SK-N-SH treated with all-trans-retinoic acid at 6 μM for 48 hours (cell line): ENCODE measurements at regions not wholly inside any gene's neighbourhood (a gene's known extent, or its start where the extent isn't known, plus 50 kb on each side); places are given as distances from the start of the nearest gene placed in this dataset.

Experiments
- ATAC-seq: fragments of 200-7000 bp; cut with Tn5 transposase; 3 replicates; pipeline ENCODE4 v1.9.1; 2020; ENCODE audit warnings: mild to moderate bottlenecking, moderate library complexity
- ARNTL ChIP-seq: fragments of 450-650 bp; formaldehyde crosslinking; IDR thresholded peaks from 2 replicates; pipeline ENCODE4 v1.5.0; 2020; ENCODE audit warnings: low read depth, mild to moderate bottlenecking, moderate library complexity, borderline replicate concordance
- CSDC2 ChIP-seq: fragments of 250-450 bp; sonication (Bioruptor Pico); IDR thresholded peaks from 2 replicates; pipeline ENCODE4 v1.5.0; 2020; ENCODE audit warnings: mild to moderate bottlenecking, moderate library complexity
- ESRRG ChIP-seq: fragments of 250-450 bp; sonication (Bioruptor Pico); IDR thresholded peaks from 2 replicates; pipeline ENCODE4 v1.6.1; 2021; ENCODE audit warnings: mild to moderate bottlenecking
- GLIS3 ChIP-seq: fragments of 250-450 bp; sonication (Bioruptor Pico); IDR thresholded peaks from 2 replicates; pipeline ENCODE4 v1.5.0; 2020; ENCODE audit warnings: mild to moderate bottlenecking, moderate library complexity
- ISL1 ChIP-seq: fragments of 250-450 bp; sonication (Bioruptor Pico); IDR thresholded peaks from 2 replicates; pipeline ENCODE4 v2.1.2; 2022; ENCODE audit warnings: mild to moderate bottlenecking, moderate library complexity
- OSR1 ChIP-seq: fragments of 250-450 bp; sonication (Bioruptor Pico); IDR thresholded peaks from 2 replicates; pipeline ENCODE4 v1.8.0; 2022; ENCODE audit warnings: moderate library complexity, mild to moderate bottlenecking, inconsistent platforms
- PPARA ChIP-seq: fragments of 250-450 bp; sonication (Bioruptor Pico); IDR thresholded peaks from 2 replicates; pipeline ENCODE4 v1.5.0; 2020; ENCODE audit warnings: mild to moderate bottlenecking, borderline replicate concordance
- RARB ChIP-seq: fragments of 250-450 bp; sonication (Bioruptor Pico); IDR thresholded peaks from 2 replicates; pipeline ENCODE4 v1.8.0; 2021; ENCODE audit warnings: mild to moderate bottlenecking, moderate library complexity
- TCF4 ChIP-seq: fragments of 250-450 bp; sonication (Bioruptor Pico); IDR thresholded peaks from 2 replicates; pipeline ENCODE4 v1.8.0; 2021; ENCODE audit warnings: mild to moderate bottlenecking, moderate library complexity, borderline replicate concordance
- TOX ChIP-seq: fragments of 250-450 bp; sonication (Bioruptor Pico); IDR thresholded peaks from 2 replicates; pipeline ENCODE4 v1.8.0; 2021; ENCODE audit warnings: mild to moderate bottlenecking, moderate library complexity, borderline replicate concordance
- ZC3H10 ChIP-seq: fragments of 250-450 bp; sonication (Bioruptor Pico); IDR thresholded peaks from 2 replicates; pipeline ENCODE4 v1.5.1; 2021; ENCODE audit warnings: mild to moderate bottlenecking, moderate library complexity
- ZFP3 ChIP-seq: fragments of 250-450 bp; sonication (Bioruptor Pico); IDR thresholded peaks from 2 replicates; pipeline ENCODE4 v1.5.0; 2020; ENCODE audit warnings: mild to moderate bottlenecking, moderate library complexity
- ZFP30 ChIP-seq: fragments of 450-650 bp; formaldehyde crosslinking; IDR thresholded peaks from 2 replicates; pipeline ENCODE4 v1.5.0; 2022; ENCODE audit warnings: mild to moderate bottlenecking, moderate library complexity
- ZNF565 ChIP-seq: fragments of 450-650 bp; formaldehyde crosslinking; conservative IDR thresholded peaks from 2 replicates; pipeline ENCODE4 v1.5.0; 2020; ENCODE audit warnings: low read depth, mild to moderate bottlenecking, moderate library complexity
- ZNF70 ChIP-seq: fragments of 450-650 bp; formaldehyde crosslinking; IDR thresholded peaks from 2 replicates; pipeline ENCODE4 v1.5.0; 2020; ENCODE audit warnings: mild to moderate bottlenecking, moderate library complexity
- ZNF8 ChIP-seq: fragments of 450-650 bp; formaldehyde crosslinking; IDR thresholded peaks from 2 replicates; pipeline ENCODE4 v1.5.0; 2020; ENCODE audit warnings: mild to moderate bottlenecking, moderate library complexity
- TF ChIP-seq, protein P1 (sequence below): fragments of 250-450 bp; sonication (Bioruptor Pico); IDR thresholded peaks from 2 replicates; pipeline ENCODE4 v1.8.0; 2020; ENCODE audit warnings: mild to moderate bottlenecking, moderate library complexity, borderline replicate concordance
- TF ChIP-seq, protein P2 (sequence below): fragments of 250-450 bp; sonication (Bioruptor Pico); IDR thresholded peaks from 2 replicates; pipeline ENCODE4 v1.5.1; 2020; ENCODE audit warnings: low read depth, mild to moderate bottlenecking, moderate library complexity
- TF ChIP-seq, protein P3 (sequence below): fragments of 250-450 bp; sonication (Bioruptor Pico); IDR thresholded peaks from 2 replicates; pipeline ENCODE4 v1.5.1; 2021; ENCODE audit warnings: mild to moderate bottlenecking, moderate library complexity
- TF ChIP-seq, protein P4 (sequence below): fragments of 250-450 bp; sonication (Bioruptor Pico); IDR thresholded peaks from 2 replicates; pipeline ENCODE4 v1.8.0; 2021; ENCODE audit warnings: low read depth, mild to moderate bottlenecking, moderate library complexity, borderline replicate concordance
- TF ChIP-seq, protein P5 (sequence below): fragments of 250-450 bp; sonication (Bioruptor Pico); IDR thresholded peaks from 2 replicates; pipeline ENCODE4 v1.5.0; 2020; ENCODE audit warnings: mild to moderate bottlenecking, moderate library complexity

DNA sequence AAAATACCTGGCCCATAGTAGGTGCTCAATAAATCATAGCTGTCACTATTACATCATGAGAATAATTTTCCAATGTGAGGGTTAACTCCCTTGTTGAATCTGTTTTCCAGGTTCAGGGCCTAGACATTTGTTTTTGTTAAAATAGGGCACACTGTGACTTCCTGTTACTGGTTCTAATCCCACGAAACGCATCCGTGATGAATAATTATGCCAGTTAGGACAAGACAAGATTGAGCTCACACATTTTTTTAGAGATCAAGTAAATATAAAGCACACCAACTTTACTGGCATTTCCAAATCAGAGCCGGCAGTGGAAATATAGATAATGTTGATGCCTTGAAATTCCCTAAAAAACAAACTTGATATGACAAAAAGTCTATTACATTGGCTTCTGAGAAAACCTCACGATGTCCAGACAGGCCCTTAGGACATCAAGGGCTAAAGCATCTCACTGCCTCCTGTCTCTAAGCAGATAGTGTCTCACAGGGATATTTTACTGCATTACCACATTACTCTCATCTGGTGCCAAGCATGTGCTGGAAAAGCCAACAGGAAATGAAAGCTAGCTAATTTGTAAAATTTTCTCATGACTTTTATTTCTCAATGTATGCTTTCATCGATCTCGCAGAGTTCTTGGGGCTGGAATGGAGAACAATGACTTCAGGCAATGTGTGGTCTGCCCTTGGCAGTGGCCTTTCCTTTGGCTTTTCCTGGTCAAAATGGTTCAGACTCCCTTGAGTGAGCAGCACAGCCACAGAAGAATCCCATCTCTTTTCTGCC, 414.3 kb upstream of the PAPPA start:
- no peak for ATAC-seq
- TF ChIP-seq, protein P1, sequence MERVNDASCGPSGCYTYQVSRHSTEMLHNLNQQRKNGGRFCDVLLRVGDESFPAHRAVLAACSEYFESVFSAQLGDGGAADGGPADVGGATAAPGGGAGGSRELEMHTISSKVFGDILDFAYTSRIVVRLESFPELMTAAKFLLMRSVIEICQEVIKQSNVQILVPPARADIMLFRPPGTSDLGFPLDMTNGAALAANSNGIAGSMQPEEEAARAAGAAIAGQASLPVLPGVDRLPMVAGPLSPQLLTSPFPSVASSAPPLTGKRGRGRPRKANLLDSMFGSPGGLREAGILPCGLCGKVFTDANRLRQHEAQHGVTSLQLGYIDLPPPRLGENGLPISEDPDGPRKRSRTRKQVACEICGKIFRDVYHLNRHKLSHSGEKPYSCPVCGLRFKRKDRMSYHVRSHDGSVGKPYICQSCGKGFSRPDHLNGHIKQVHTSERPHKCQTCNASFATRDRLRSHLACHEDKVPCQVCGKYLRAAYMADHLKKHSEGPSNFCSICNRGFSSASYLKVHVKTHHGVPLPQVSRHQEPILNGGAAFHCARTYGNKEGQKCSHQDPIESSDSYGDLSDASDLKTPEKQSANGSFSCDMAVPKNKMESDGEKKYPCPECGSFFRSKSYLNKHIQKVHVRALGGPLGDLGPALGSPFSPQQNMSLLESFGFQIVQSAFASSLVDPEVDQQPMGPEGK (CRISPR knock-in tag) = no peak
- no peak for TF ChIP-seq ZNF8
- no peak for TF ChIP-seq PPARA (CRISPR knock-in tag)
- TF ChIP-seq ESRRG (CRISPR knock-in tag) = no peak
- no peak for TF ChIP-seq ARNTL (CRISPR knock-in tag)
- no peak for TF ChIP-seq TCF4 (CRISPR knock-in tag)
- TF ChIP-seq CSDC2 (CRISPR knock-in tag) = no peak
- no peak for TF ChIP-seq TOX (CRISPR knock-in tag)
- no peak for TF ChIP-seq GLIS3 (CRISPR knock-in tag)
- TF ChIP-seq ZNF565 (CRISPR knock-in tag) = no peak
- no peak for TF ChIP-seq ZNF70
- TF ChIP-seq, protein P2, sequence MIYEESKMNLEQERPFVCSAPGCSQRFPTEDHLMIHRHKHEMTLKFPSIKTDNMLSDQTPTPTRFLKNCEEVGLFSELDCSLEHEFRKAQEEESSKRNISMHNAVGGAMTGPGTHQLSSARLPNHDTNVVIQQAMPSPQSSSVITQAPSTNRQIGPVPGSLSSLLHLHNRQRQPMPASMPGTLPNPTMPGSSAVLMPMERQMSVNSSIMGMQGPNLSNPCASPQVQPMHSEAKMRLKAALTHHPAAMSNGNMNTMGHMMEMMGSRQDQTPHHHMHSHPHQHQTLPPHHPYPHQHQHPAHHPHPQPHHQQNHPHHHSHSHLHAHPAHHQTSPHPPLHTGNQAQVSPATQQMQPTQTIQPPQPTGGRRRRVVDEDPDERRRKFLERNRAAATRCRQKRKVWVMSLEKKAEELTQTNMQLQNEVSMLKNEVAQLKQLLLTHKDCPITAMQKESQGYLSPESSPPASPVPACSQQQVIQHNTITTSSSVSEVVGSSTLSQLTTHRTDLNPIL (CRISPR knock-in tag) = no peak
- TF ChIP-seq ZC3H10 = no peak
- TF ChIP-seq, protein P3, sequence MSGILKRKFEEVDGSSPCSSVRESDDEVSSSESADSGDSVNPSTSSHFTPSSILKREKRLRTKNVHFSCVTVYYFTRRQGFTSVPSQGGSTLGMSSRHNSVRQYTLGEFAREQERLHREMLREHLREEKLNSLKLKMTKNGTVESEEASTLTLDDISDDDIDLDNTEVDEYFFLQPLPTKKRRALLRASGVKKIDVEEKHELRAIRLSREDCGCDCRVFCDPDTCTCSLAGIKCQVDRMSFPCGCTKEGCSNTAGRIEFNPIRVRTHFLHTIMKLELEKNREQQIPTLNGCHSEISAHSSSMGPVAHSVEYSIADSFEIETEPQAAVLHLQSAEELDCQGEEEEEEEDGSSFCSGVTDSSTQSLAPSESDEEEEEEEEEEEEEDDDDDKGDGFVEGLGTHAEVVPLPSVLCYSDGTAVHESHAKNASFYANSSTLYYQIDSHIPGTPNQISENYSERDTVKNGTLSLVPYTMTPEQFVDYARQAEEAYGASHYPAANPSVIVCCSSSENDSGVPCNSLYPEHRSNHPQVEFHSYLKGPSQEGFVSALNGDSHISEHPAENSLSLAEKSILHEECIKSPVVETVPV (CRISPR knock-in tag) = no peak

DNA sequence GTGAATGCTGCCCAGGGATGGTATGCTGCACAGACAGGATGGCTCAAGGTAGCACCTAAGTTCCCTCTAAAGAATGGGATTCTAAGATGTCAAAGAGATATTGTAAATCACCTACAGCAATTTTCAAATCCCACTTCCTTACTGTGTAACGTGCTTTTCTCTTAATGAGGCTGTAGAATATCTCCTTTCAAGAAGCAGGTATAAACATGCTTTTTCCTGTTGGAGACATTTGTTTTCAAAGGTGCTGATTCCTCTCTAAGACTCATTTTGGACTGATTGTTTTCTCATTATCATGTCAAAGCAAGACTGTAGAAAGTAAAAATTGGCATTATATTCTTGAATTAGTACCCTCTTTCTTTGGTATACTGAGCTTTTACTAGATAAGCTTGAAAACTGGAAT, 412.6 kb upstream of the PAPPA start:
- no peak for ATAC-seq
- TF ChIP-seq, protein P4, sequence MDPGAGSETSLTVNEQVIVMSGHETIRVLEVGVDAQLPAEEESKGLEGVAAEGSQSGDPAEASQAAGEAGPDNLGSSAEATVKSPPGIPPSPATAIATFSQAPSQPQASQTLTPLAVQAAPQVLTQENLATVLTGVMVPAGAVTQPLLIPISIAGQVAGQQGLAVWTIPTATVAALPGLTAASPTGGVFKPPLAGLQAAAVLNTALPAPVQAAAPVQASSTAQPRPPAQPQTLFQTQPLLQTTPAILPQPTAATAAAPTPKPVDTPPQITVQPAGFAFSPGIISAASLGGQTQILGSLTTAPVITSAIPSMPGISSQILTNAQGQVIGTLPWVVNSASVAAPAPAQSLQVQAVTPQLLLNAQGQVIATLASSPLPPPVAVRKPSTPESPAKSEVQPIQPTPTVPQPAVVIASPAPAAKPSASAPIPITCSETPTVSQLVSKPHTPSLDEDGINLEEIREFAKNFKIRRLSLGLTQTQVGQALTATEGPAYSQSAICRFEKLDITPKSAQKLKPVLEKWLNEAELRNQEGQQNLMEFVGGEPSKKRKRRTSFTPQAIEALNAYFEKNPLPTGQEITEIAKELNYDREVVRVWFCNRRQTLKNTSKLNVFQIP = no peak
- no peak for TF ChIP-seq GLIS3 (CRISPR knock-in tag)
- no peak for TF ChIP-seq OSR1 (CRISPR knock-in tag)
- TF ChIP-seq CSDC2 (CRISPR knock-in tag) = no peak
- TF ChIP-seq TCF4 (CRISPR knock-in tag) = no peak
- TF ChIP-seq, protein P1 (CRISPR knock-in tag) = no peak

DNA sequence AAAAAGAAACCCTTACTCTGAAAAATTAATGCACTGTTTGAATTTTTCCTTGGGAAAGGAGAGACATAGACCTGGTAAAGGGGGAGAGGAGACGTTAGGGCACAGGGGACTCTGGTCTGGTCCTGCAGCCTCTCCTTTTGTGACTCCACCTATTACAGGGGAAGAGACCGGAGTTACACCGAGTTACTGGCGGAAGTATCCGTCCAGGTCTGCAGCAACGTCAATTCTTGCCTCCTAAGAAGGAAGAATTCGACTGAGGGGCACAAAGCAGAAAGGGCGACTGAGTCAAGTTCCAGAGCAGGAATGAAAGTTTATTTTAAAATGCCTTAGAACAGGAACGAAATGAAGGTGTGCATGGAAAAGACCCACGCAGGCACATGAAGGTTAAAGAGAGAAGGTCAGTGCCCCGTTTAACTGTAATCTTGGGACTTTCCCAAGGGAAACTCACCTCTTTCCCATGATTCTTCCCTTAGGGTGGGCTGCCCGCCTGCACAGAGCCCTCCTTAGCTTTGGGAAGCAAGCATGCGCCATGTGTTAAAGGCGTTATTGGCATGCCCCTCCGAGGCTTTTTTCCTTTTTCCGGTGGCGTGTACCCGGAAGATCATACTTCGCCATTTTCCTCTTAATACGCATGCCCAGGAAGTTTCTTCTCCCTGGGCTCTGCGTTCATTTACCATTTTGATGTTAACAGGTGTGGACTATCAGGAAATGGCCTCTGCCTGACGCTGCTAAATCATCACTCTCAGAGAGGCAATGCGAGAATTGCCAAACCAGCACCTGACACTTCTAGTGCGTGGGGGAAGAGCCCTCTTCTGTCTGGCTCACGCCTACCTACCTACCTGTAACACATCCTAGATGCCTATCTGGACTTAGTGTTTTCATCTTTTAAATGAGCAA, 409.6 kb upstream of the PAPPA start:
- ATAC-seq = no peak
- TF ChIP-seq GLIS3 (CRISPR knock-in tag) (no peak), ZNF565 (CRISPR knock-in tag) (no peak), OSR1 (CRISPR knock-in tag) (no peak), ZNF8 (no peak), RARB (CRISPR knock-in tag) (no peak), ZFP30 (no peak), ESRRG (CRISPR knock-in tag) (no peak), ARNTL (CRISPR knock-in tag) (no peak), ISL1 (CRISPR knock-in tag) (no peak), ZFP3 (CRISPR knock-in tag) (no peak), PPARA (CRISPR knock-in tag) (no peak), TCF4 (CRISPR knock-in tag) (no peak)
- TF ChIP-seq, protein P5, sequence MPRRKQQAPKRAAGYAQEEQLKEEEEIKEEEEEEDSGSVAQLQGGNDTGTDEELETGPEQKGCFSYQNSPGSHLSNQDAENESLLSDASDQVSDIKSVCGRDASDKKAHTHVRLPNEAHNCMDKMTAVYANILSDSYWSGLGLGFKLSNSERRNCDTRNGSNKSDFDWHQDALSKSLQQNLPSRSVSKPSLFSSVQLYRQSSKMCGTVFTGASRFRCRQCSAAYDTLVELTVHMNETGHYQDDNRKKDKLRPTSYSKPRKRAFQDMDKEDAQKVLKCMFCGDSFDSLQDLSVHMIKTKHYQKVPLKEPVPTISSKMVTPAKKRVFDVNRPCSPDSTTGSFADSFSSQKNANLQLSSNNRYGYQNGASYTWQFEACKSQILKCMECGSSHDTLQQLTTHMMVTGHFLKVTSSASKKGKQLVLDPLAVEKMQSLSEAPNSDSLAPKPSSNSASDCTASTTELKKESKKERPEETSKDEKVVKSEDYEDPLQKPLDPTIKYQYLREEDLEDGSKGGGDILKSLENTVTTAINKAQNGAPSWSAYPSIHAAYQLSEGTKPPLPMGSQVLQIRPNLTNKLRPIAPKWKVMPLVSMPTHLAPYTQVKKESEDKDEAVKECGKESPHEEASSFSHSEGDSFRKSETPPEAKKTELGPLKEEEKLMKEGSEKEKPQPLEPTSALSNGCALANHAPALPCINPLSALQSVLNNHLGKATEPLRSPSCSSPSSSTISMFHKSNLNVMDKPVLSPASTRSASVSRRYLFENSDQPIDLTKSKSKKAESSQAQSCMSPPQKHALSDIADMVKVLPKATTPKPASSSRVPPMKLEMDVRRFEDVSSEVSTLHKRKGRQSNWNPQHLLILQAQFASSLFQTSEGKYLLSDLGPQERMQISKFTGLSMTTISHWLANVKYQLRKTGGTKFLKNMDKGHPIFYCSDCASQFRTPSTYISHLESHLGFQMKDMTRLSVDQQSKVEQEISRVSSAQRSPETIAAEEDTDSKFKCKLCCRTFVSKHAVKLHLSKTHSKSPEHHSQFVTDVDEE (CRISPR knock-in tag) = no peak
- TF ChIP-seq, protein P4 = no peak
